GM19468 (cell line): ENCODE measurements at regions not wholly inside any gene's neighbourhood (a gene's known extent, or its start where the extent isn't known, plus 50 kb on each side); places are given as distances from the start of the nearest gene placed in this dataset.

ENCODE experiments used
- ATAC-seq: cut with Tn5 transposase; IDR thresholded peaks from one replicate; pipeline ENCODE4 v1.9.1; 2021; ENCODE audit warnings: mild to moderate bottlenecking, moderate library complexity, moderate number of reproducible peaks; ENCODE audit not compliant: unreplicated experiment; ENCODE audit errors: extremely low read depth

DNA sequence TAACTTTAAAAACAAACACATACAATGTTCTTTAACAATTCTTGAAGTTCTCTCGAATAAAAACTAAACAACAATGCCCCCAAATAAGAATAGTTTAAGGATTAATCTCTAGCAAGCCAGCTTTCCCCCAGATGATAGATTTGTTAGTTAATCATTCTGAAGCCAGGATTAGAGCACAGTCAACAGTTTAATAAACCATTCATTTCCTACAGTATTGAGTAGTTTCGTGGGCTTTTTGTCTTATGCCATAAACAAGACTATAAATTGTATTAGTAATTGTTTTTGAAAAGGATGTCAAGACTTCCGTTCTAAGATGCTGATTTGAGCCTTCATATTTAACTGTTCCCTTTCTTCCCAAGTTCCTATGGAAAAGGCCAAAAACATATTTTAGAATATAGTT, 136.6 kb downstream of the PIK3R1 start:
- ATAC-seq: no peak

- no peak for ATAC-seq
Measured at GRCh38 chr5:68353605-68354004, 138.0 kb downstream of the PIK3R1 start.

DNA sequence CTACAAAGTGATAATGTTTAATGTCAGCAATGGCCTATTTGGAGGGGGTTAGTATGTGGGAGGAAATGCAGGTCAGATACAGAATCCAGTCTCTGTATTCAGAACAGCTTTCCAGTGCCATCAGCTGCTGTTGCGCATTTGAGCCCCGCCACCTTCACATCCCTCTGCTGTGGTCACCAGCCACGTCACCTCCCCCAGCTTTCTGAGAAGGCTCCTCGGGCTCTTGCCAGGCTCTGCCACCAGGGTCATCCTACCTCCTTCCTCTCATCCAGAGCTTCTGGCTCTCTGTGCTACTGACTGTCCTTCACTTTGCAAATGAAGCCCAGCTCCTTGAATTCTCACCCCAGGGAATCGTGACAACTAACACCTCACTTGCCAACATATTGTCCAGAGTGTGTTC, 138.8 kb downstream of the PIK3R1 start:
- ATAC-seq: no peak

GRCh38 chr5:68356216-68356615, 140.7 kb downstream of the PIK3R1 start:
- ATAC-seq: no peak

DNA sequence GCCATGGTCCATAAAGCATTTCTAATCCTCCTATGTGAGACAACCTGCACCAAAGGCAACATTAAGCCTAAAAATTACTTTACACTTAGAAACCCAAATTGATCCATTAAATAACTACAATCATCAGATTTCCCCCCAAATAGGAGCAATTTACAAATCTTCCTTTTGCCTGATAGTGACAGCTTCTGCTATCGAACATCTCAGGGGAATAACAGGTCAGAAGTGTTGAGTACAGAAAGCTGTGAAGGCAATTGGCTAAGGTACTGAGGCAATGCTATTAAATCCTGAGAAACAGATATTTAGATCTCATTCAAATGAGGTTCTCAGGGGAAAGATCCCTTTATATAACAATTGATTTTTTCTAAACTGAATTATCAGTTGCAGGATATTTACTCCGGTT, 141.1 kb downstream of the PIK3R1 start:
- ATAC-seq: no peak

DNA sequence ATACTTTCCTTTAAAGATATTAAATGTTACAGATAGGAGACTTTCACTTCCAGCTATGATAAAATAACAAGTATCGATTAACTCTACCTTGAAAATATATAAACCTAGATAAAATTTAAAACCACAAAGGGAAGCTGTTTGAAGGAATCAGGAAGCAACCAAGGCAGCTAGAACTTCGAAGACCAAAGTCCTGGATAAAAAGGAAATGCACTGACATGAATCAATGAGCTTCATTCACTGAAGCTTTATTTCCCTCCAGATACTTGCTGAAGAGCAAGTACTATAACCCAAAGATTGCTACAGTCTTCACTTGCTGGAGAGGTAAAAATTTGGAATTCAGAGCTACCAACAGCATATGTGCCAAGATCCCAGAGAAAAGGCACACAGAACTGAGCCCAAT, 144.1 kb downstream of the PIK3R1 start:
- ATAC-seq: no peak

GRCh38 chr5:68362331-68362730, 146.8 kb downstream of the PIK3R1 start:
- no peak for ATAC-seq

DNA sequence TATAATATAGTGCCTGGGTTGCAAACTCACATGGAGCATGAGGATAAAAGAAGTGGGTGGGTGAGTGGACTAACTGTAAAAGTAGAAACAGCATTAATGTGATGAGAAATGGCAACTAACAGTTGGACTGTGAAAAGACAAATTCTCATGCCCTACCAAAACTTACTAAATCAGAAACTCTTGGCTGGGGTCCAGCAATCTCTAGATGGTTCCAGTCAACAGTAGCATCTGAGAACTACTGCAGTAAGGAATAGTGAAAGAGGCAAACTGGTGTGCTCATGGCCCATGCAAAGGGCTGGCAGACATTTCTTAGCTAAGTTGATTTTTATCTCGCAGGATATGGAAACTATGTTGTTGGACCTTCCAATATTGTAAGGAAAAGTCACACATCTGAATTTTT, 150.3 kb downstream of the PIK3R1 start:
- no peak for ATAC-seq

DNA sequence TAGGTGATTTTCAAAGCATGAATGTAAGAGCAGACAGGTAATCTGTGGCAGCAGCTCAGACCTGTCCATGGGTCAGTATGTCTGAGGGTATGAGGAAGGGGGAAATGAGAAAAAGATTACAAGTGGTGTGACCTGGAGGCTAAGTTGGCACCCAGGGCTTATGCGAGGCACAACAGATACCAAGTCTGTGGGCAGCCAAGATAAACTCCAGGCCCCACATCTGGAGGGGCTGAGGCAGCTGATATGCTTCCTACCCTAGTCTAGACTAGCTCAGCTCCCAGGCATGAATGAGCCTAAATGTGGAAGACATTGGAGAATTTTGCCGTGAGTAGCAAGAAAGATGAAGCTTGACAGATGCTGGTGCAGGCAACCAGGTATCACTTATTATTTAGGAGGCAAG, 151.7 kb downstream of the PIK3R1 start:
- no peak for ATAC-seq

GRCh38 chr5:68367717-68368116, 152.2 kb downstream of the PIK3R1 start:
- ATAC-seq: no peak

GRCh38 chr5:68368311-68369022, 152.9 kb downstream of the PIK3R1 start:
- ATAC-seq: no peak

GRCh38 chr5:68369023-68369359, 153.4 kb downstream of the PIK3R1 start:
- no peak for ATAC-seq

- peak; percentile 60 for ATAC-seq
Measured at GRCh38 chr5:68369457-68370125, 154.0 kb downstream of the PIK3R1 start.

DNA sequence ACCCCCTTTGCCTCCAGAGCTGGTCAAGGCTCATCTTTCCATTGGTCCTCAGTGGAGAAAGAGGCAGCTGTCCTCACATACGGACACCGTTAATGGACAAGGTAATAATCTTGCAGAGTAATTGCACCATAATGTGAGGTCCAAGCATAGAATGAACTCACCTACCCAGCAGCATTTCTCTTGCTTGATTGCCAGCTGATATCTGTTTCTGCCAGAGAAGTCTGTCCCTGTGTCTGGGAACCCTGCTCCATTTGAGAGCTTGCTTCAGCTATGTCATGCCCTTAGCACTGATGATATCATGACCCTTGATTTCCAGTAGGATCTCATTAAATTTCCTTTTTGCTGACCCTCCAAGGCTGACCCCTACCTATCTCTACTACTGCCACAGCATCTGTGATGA, 154.6 kb downstream of the PIK3R1 start:
- ATAC-seq: no peak

- no peak for ATAC-seq
Measured at GRCh38 chr5:68371607-68372006, 156.1 kb downstream of the PIK3R1 start.

- ATAC-seq: no peak
Measured at GRCh38 chr5:68372161-68372560, 156.6 kb downstream of the PIK3R1 start.

DNA sequence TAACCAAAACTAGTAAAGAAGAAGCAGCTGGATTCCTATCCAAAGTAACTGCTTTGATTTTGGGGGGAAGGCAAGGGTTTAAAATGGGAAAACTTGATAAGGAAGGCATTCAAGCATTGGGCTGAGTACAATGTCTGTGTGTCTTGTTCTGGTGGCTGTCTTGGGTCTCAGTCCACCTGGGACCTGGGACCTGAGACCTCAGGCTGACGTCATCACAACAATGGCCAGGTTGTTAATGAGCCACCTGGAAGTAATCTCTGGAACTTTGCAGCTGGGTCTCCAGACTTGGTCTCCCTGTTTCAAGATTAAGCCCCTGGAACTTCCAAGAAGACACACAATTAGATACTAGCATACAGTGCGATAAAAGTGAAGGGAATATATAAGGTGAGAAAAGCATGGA, 157.5 kb downstream of the PIK3R1 start:
- ATAC-seq: no peak

- no peak for ATAC-seq
Measured at GRCh38 chr5:68374796-68375518, 159.4 kb downstream of the PIK3R1 start.

DNA sequence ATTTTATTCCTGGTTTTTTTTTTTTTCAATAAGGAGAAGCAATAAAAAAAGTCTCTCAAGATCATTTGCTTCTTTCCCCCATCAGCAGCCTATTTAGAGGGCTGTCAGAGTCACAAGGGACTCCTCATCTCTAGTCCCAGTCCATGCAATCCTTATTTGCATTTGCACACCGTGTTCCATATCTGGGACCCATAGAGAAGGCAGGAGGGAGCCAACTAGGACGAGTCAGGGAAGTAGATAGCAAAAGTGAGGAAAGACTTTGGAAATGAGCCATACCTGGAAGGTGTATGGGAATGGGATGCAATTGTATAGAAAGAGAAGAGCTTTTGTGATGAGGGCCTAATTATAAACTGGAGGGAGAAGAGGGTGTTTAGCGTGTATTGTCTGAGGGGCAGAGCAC, 160.0 kb downstream of the PIK3R1 start:
- no peak for ATAC-seq

DNA sequence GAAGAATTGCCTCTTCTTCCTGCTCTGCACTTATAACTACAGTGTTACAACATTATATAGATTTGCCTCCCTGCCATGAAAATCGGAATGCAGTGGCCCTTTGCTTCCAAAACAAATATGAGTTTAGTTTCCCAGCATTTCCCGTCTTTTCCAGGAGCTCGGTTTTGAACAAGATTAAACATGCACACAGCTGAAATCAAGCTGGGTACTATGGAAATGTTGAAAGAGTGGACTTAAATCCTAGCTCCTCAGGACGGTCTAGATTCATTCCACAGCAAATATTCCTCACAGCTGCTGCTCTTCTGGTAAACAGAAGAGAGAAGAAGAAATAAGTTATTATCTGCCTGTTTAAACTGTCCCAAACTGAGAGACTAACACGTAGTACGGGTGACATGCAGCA, 161.4 kb downstream of the PIK3R1 start:
- ATAC-seq: no peak

DNA sequence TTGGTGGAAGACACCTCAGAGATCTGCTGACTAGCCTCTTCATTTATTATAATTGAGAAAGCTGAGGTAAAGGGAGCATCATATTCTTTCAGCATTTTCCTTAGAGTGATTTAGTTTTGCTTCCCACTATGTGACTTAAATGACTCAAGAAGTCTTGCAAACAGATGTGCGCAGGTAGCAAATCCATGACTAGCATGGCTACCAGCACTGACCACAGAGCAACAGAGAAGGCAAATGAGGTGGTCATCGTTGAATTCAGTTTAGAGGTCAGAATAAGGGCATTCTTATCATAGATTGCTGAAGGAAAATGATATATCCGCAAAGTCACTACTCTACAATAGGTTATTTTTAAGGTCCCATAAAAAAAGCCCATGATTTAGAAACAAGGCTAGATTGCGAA, 162.2 kb downstream of the PIK3R1 start:
- ATAC-seq: no peak
